GM18520 (cell line): ENCODE measurements at regions not wholly inside any gene's neighbourhood (a gene's known extent, or its start where the extent isn't known, plus 50 kb on each side); places are given as distances from the start of the nearest gene placed in this dataset.

Source experiments
- ATAC-seq: cut with Tn5 transposase; IDR thresholded peaks from one replicate; pipeline ENCODE4 v1.9.1; 2021; ENCODE audit not compliant: unreplicated experiment

- ATAC-seq: no peak
These were observed 224.2 kb downstream of the CLIC5 start for GRCh38 chr6:45791211-45792168.

- ATAC-seq: no peak
These were observed 226.4 kb downstream of the CLIC5 start for GRCh38 chr6:45789238-45789637.

- ATAC-seq: no peak
These were observed 228.3 kb downstream of the CLIC5 start for GRCh38 chr6:45787384-45787783.

GRCh38 chr6:45786355-45786781 lies 229.3 kb downstream of the CLIC5 start:
- ATAC-seq: no peak

- no peak for ATAC-seq
These were observed 231.4 kb downstream of the CLIC5 start for GRCh38 chr6:45784250-45784649.

- no peak for ATAC-seq
These were observed 231.9 kb downstream of the CLIC5 start for GRCh38 chr6:45783716-45784115.

GRCh38 chr6:45781890-45782289 lies 233.8 kb downstream of the CLIC5 start:
- ATAC-seq: no peak

- no peak for ATAC-seq
These were observed 235.1 kb downstream of the CLIC5 start for GRCh38 chr6:45780523-45780922.

GRCh38 chr6:45775026-45775697 lies 240.5 kb downstream of the CLIC5 start:
- no peak for ATAC-seq

GRCh38 chr6:45773906-45774305 lies 241.8 kb downstream of the CLIC5 start:
- no peak for ATAC-seq

- ATAC-seq: no peak
These were observed 242.7 kb downstream of the CLIC5 start for GRCh38 chr6:45772886-45773495.

- ATAC-seq: no peak
These were observed 243.6 kb downstream of the CLIC5 start for GRCh38 chr6:45772051-45772450.

- no peak for ATAC-seq
These were observed 252.4 kb downstream of the CLIC5 start for GRCh38 chr6:45763281-45763680.

- no peak for ATAC-seq
These were observed 256.2 kb downstream of the CLIC5 start for GRCh38 chr6:45759472-45759810.

GRCh38 chr6:45758787-45759471 lies 256.7 kb downstream of the CLIC5 start:
- ATAC-seq: no peak

- ATAC-seq: no peak
These were observed 258.1 kb downstream of the CLIC5 start for GRCh38 chr6:45757443-45758130.

GRCh38 chr6:45756606-45757005 lies 259.1 kb downstream of the CLIC5 start:
- ATAC-seq: no peak

GRCh38 chr6:45754432-45754831 lies 261.2 kb downstream of the CLIC5 start:
- no peak for ATAC-seq

GRCh38 chr6:45746046-45746445 lies 269.6 kb downstream of the CLIC5 start:
- no peak for ATAC-seq

GRCh38 chr6:45743028-45743615 lies 272.5 kb downstream of the CLIC5 start:
- ATAC-seq: no peak
